ENCODE measurements at regions not wholly inside any gene's neighbourhood (a gene's known extent, or its start where the extent isn't known, plus 50 kb on each side); places are given as distances from the start of the nearest gene placed in this dataset.
"Not testable (repeated sequence)": the region's sequence is repeated elsewhere in the genome, so short reads cannot be mapped to it uniquely, and the experiment has no call there.

- DNase-seq (no peak), ATAC-seq (ENCODE audit: poor library complexity) (no peak)
- peaks cover 0 to 5% of the 10 kb centered on the region in 2 experiments for H3K9me3 ChIP-seq (ENCODE audit: control insufficient read depth in 1 of 2, insufficient read depth in 1 of 2, low read length in 2 of 2)
- no peak overlapping the region for H3K27ac Mint-ChIP-seq
- TF ChIP-seq, protein P1, sequence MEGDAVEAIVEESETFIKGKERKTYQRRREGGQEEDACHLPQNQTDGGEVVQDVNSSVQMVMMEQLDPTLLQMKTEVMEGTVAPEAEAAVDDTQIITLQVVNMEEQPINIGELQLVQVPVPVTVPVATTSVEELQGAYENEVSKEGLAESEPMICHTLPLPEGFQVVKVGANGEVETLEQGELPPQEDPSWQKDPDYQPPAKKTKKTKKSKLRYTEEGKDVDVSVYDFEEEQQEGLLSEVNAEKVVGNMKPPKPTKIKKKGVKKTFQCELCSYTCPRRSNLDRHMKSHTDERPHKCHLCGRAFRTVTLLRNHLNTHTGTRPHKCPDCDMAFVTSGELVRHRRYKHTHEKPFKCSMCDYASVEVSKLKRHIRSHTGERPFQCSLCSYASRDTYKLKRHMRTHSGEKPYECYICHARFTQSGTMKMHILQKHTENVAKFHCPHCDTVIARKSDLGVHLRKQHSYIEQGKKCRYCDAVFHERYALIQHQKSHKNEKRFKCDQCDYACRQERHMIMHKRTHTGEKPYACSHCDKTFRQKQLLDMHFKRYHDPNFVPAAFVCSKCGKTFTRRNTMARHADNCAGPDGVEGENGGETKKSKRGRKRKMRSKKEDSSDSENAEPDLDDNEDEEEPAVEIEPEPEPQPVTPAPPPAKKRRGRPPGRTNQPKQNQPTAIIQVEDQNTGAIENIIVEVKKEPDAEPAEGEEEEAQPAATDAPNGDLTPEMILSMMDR (IDR thresholded peaks at IDR 0.05): no peak
- ChIA-PET POLR2A (no interaction called here), CTCF (no interaction called here)
- no peak overlapping the region for H3K4me3 ChIP-seq (ENCODE audit: low read length)
- no peak overlapping the region for H3K4me3 Mint-ChIP-seq
- H3K9me3 Mint-ChIP-seq: no peaks in the 10 kb centered on the region
- no peaks in the 10 kb centered on the region for H3K27me3 ChIP-seq (ENCODE audit: control insufficient read depth in 1 of 2, insufficient read depth in 2 of 2, low read length in 2 of 2)
- H3K27ac ChIP-seq (ENCODE audit: low read depth in 1 of 2, low read length in 2 of 2): no peak overlapping the region
- no peaks in the 10 kb centered on the region for H3K36me3 Mint-ChIP-seq (ENCODE audit: low read depth)
- H3K4me1 Mint-ChIP-seq (ENCODE audit: low read depth): no peaks in the 10 kb centered on the region
- intact Hi-C loops (cut with DNase I, micrococcal nuclease): no loop called here
- no peaks in the 10 kb centered on the region for H3K27me3 Mint-ChIP-seq
- no peaks in the 10 kb centered on the region for H3K4me1 ChIP-seq (ENCODE audit: insufficient read depth, low read length)
- no peaks in the 10 kb centered on the region for H3K36me3 ChIP-seq (ENCODE audit: insufficient read depth, low read length)
Measured at GRCh38 chr18:1436199-1436598, 531.5 kb downstream of the ADCYAP1 start.

DNA sequence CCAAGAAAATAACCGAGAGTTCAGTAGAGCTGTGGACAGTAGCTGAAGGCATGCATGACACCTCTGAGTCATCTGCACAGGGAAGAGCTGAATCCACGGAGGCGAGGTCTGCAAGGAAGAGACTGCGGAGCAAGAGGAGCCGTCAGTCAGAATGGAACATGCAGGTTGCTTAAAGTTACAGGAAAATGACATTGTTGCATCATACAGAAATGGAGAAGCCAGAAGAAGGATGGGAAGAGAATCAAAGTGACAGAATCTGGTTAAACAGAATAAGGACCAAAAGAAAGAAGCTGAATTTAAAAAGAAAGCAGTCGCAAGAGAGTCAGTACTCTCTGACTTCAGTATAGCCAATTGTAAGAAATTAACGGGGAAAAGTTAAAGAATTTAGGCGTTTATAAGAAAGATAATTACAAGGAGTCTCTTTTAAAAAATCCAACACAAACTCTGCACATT lies 533.8 kb downstream of the ADCYAP1 start:
- intact Hi-C loops (cut with DNase I, micrococcal nuclease): no loop called here
- Mint-ChIP-seq H3K27me3 (no peaks in the 10 kb centered on the region), H3K36me3 (ENCODE audit: low read depth) (no peaks in the 10 kb centered on the region), H3K4me1 (ENCODE audit: low read depth) (no peaks in the 10 kb centered on the region), H3K9me3 (no peaks in the 10 kb centered on the region), H3K27ac (no peak overlapping the region), H3K4me3 (no peak overlapping the region)
- no peak for ATAC-seq (ENCODE audit: poor library complexity)
- POLR2A ChIA-PET: no interaction called here
- no peak for DNase-seq
- Histone ChIP-seq H3K27me3 (ENCODE audit: control insufficient read depth in 1 of 2, insufficient read depth in 2 of 2, low read length in 2 of 2) (no peaks in the 10 kb centered on the region), H3K4me1 (ENCODE audit: insufficient read depth, low read length) (no peaks in the 10 kb centered on the region), H3K4me3 (ENCODE audit: low read length) (no peak overlapping the region), H3K36me3 (ENCODE audit: insufficient read depth, low read length) (no peaks in the 10 kb centered on the region), H3K9me3 (ENCODE audit: control insufficient read depth in 1 of 2, insufficient read depth in 1 of 2, low read length in 2 of 2) (peaks cover 0 to 5% of the 10 kb centered on the region in 2 experiments), H3K27ac (ENCODE audit: low read depth in 1 of 2, low read length in 2 of 2) (no peak overlapping the region)
- TF ChIP-seq, protein P1 (IDR thresholded peaks at IDR 0.05): no peak
- CTCF ChIA-PET: no interaction called here

- H3K9me3 ChIP-seq (ENCODE audit: control insufficient read depth in 1 of 2, insufficient read depth in 1 of 2, low read length in 2 of 2): peaks cover 0 to 5% of the 10 kb centered on the region in 2 experiments
- Mint-ChIP-seq H3K27ac (no peak overlapping the region), H3K36me3 (ENCODE audit: low read depth) (no peaks in the 10 kb centered on the region), H3K9me3 (no peaks in the 10 kb centered on the region), H3K4me3 (no peak overlapping the region), H3K27me3 (no peaks in the 10 kb centered on the region), H3K4me1 (ENCODE audit: low read depth) (no peaks in the 10 kb centered on the region)
- ChIA-PET CTCF (no interaction called here), POLR2A (no interaction called here)
- DNase-seq: no peak
- TF ChIP-seq, protein P1 (IDR thresholded peaks at IDR 0.05): no peak
- H3K4me1 ChIP-seq (ENCODE audit: insufficient read depth, low read length): no peaks in the 10 kb centered on the region
- no peak overlapping the region for H3K4me3 ChIP-seq (ENCODE audit: low read length)
- intact Hi-C loops (cut with DNase I, micrococcal nuclease): no loop called here
- no peaks in the 10 kb centered on the region for H3K27me3 ChIP-seq (ENCODE audit: control insufficient read depth in 1 of 2, insufficient read depth in 2 of 2, low read length in 2 of 2)
- no peak overlapping the region for H3K27ac ChIP-seq (ENCODE audit: low read depth in 1 of 2, low read length in 2 of 2)
- no peak for ATAC-seq (ENCODE audit: poor library complexity)
- no peaks in the 10 kb centered on the region for H3K36me3 ChIP-seq (ENCODE audit: insufficient read depth, low read length)
Measured at GRCh38 chr18:1438967-1439366, 534.3 kb downstream of the ADCYAP1 start.

GRCh38 chr18:1444062-1444461 lies 539.4 kb downstream of the ADCYAP1 start:
- H3K4me1 ChIP-seq (ENCODE audit: insufficient read depth, low read length); H3K36me3 ChIP-seq (ENCODE audit: insufficient read depth, low read length); H3K4me1 Mint-ChIP-seq (ENCODE audit: low read depth); H3K27me3 Mint-ChIP-seq; H3K4me3 Mint-ChIP-seq; ATAC-seq (ENCODE audit: poor library complexity); H3K27ac ChIP-seq (ENCODE audit: low read depth in 1 of 2, low read length in 2 of 2); H3K27me3 ChIP-seq (ENCODE audit: control insufficient read depth in 1 of 2, insufficient read depth in 2 of 2, low read length in 2 of 2); H3K27ac Mint-ChIP-seq; intact Hi-C loops (cut with DNase I, micrococcal nuclease); H3K4me3 ChIP-seq (ENCODE audit: low read length); H3K9me3 Mint-ChIP-seq; POLR2A ChIA-PET; DNase-seq; H3K36me3 Mint-ChIP-seq (ENCODE audit: low read depth); H3K9me3 ChIP-seq (ENCODE audit: control insufficient read depth in 1 of 2, insufficient read depth in 1 of 2, low read length in 2 of 2); CTCF ChIA-PET: not testable (repeated sequence)
